Endothelial cell of umbilical vein (primary cell): ENCODE measurements at regions not wholly inside any gene's neighbourhood (a gene's known extent, or its start where the extent isn't known, plus 50 kb on each side); places are given as distances from the start of the nearest gene placed in this dataset.

ENCODE experiments used
- BruUV-seq: library from RNA; stranded (reverse); fragments of 400-500 nt; replicated peaks from 2 replicates; lab custom pipeline; 2021; lab: Mats Ljungman, UMichigan
- CTCF ChIA-PET: fragments of 300-600, 350-600 bp; sonication (Branson Sonifier 250); formaldehyde crosslinking; loops from one replicate; lab custom pipeline; 2021; ENCODE audit warnings: antibody characterized with exemption, inconsistent platforms; lab: Charles Lee
- POLR2A ChIA-PET: fragments of 300-600, 350-600 bp; sonication (Branson Sonifier 250); formaldehyde crosslinking; loops from one replicate; lab custom pipeline; 2021; ENCODE audit warnings: antibody characterized with exemption, inconsistent platforms; lab: Charles Lee
- DNase-seq: peaks from one replicate; pipeline ENCODE4 v3.0.0-alpha.2; 2011; ENCODE audit warnings: low read depth, low spot score
- FAIRE-seq: peaks from 2 replicates; lab custom pipeline; 2011; peaks lifted over from hg19 to GRCh38; lab: Jason Lieb, UNC
- H2AFZ ChIP-seq: 2 replicates; pipeline ENCODE4 v1.6.0; 2012; ENCODE audit warnings: low read depth, low read length, control low read depth, inconsistent platforms
- H3K27ac ChIP-seq: 2 replicates; pipeline ENCODE4 v1.5.1; 2011; ENCODE audit warnings: low read depth, mild to moderate bottlenecking, control low read depth, low read length, moderate library complexity; ENCODE audit not compliant: insufficient read depth
- H3K27me3 ChIP-seq, 2 experiments: 2 replicates each; pipeline versions ENCODE4 v1.6.0 to v1.6.1; 2011; ENCODE audit warnings: low read length in 2 of 2, mixed read lengths in 1 of 2; ENCODE audit not compliant: control insufficient read depth in 2 of 2, insufficient read depth in 2 of 2
- H3K36me3 ChIP-seq, 2 experiments: 2 replicates in 1 of 2; 3 replicates in 1 of 2; pipeline ENCODE4 v1.5.1; 2011; ENCODE audit warnings: low read length in 2 of 2, mild to moderate bottlenecking in 1 of 2, moderate library complexity in 1 of 2; ENCODE audit not compliant: control insufficient read depth in 2 of 2, insufficient read depth in 2 of 2; ENCODE audit errors: extremely low read depth in 1 of 2
- H3K4me1 ChIP-seq: 3 replicates; pipeline ENCODE4 v1.5.1; 2011; ENCODE audit warnings: mild to moderate bottlenecking, low read length; ENCODE audit not compliant: control insufficient read depth, insufficient read depth; ENCODE audit errors: extremely low read depth
- H3K4me2 ChIP-seq: 2 replicates; pipeline ENCODE4 v1.6.1; 2011; ENCODE audit warnings: low read length, control low read depth, mixed read lengths; ENCODE audit not compliant: insufficient read depth
- H3K4me3 ChIP-seq, 3 experiments: fragments of 200-600 bp in 1 of 3; sonication (generic), shearing (Covaris generic) in 1 of 3; replicated peaks in 1 of 3; 2 replicates each; pipeline ENCODE4 v1.5.1; 2011 to 2016; ENCODE audit warnings: control low read depth in 3 of 3, low read length in 3 of 3, mild to moderate bottlenecking in 2 of 3, inconsistent platforms in 1 of 3, low read depth in 1 of 3, moderate library complexity in 1 of 3; ENCODE audit not compliant: insufficient read depth in 1 of 3
- H3K79me2 ChIP-seq: 2 replicates; pipeline ENCODE4 v1.6.0; 2012; ENCODE audit warnings: low read length, inconsistent platforms; ENCODE audit not compliant: control insufficient read depth, insufficient read depth
- H3K9ac ChIP-seq: replicated peaks from 2 replicates; pipeline ENCODE3; 2011; ENCODE audit warnings: low read length, control low read depth; ENCODE audit not compliant: insufficient read depth; ENCODE audit errors: extremely low read depth
- H3K9me1 ChIP-seq: replicated peaks from 3 replicates; pipeline ENCODE4 v1.6.0; 2011; ENCODE audit warnings: mild to moderate bottlenecking, low read length; ENCODE audit not compliant: control insufficient read depth, insufficient read depth; ENCODE audit errors: extremely low read depth
- H3K9me3 ChIP-seq: replicated peaks from 2 replicates; pipeline ENCODE4 v1.5.1; 2012; ENCODE audit warnings: low read length, inconsistent platforms; ENCODE audit not compliant: control insufficient read depth, insufficient read depth
- H4K20me1 ChIP-seq: replicated peaks from 2 replicates; pipeline ENCODE3; 2011; ENCODE audit warnings: mild to moderate bottlenecking, low read length; ENCODE audit not compliant: control insufficient read depth, insufficient read depth; ENCODE audit errors: extremely low read depth
- EZH2 ChIP-seq: IDR thresholded peaks from 2 replicates; pipeline ENCODE4 v1.6.1; 2012; ENCODE audit warnings: borderline replicate concordance, low read depth, mild to moderate bottlenecking, moderate library complexity, low read length, inconsistent platforms; ENCODE audit not compliant: severe bottlenecking
- FOS ChIP-seq: IDR thresholded peaks from 2 replicates; pipeline ENCODE4 v1.6.1; 2011; ENCODE audit warnings: mild to moderate bottlenecking, low read length, moderate library complexity, borderline replicate concordance; ENCODE audit not compliant: insufficient read depth
- GATA2 ChIP-seq: IDR thresholded peaks from 2 replicates; pipeline ENCODE4 v1.7.0; 2011; ENCODE audit warnings: low read depth, mild to moderate bottlenecking, moderate library complexity, mixed read lengths, low read length; ENCODE audit not compliant: insufficient read length, insufficient read depth
- JUN ChIP-seq: IDR thresholded peaks from 2 replicates; pipeline ENCODE4 v1.6.1; 2011; ENCODE audit warnings: borderline replicate concordance, low read depth; ENCODE audit not compliant: insufficient read length, insufficient read depth
- MYC ChIP-seq: IDR thresholded peaks from one replicate; pipeline ENCODE4 v1.6.1; 2011; ENCODE audit warnings: mild to moderate bottlenecking, low read depth, low read length
- POLR2A ChIP-seq: IDR thresholded peaks from 2 replicates; pipeline ENCODE4 v1.6.1; 2012; ENCODE audit warnings: low read depth, mild to moderate bottlenecking, control low read depth, low read length
- POLR2AphosphoS5 ChIP-seq: IDR thresholded peaks from 2 replicates; pipeline ENCODE4 v1.6.1; 2012; ENCODE audit warnings: low read depth, mild to moderate bottlenecking, control low read depth, low read length, moderate library complexity; ENCODE audit not compliant: insufficient read depth
- dilution Hi-C: fragments of 300-500 bp; cut with MboI; formaldehyde crosslinking; loops from one replicate; pipeline ENCODE4 v1.15.0; 2019; ENCODE audit warnings: low sequenced_read_pairs; ENCODE audit not compliant: extremely low pct_ligation_motif_present
- intact Hi-C: fragments of 100-400 bp; cut with micrococcal nuclease; formaldehyde crosslinking; loops from one replicate; pipeline ENCODE4 v1.10.0; 2022
- TF ChIP-seq, protein P1 (sequence below): IDR thresholded peaks from 2 replicates; pipeline ENCODE4 v1.6.1; 2011; ENCODE audit not compliant: insufficient read depth, insufficient read length
- TF ChIP-seq, protein P2 (sequence below), 2 donors: IDR thresholded peaks; 1 replicate in 1 of 2; 2 replicates in 1 of 2; pipeline ENCODE4 v1.5.1; 2011; ENCODE audit warnings: low read length in 2 of 2, mild to moderate bottlenecking in 2 of 2, moderate library complexity in 2 of 2, control low read depth in 1 of 2, inconsistent platforms in 1 of 2, low read depth in 1 of 2; ENCODE audit not compliant: insufficient read depth in 1 of 2; ENCODE audit errors: extremely low read depth in 1 of 2

DNA sequence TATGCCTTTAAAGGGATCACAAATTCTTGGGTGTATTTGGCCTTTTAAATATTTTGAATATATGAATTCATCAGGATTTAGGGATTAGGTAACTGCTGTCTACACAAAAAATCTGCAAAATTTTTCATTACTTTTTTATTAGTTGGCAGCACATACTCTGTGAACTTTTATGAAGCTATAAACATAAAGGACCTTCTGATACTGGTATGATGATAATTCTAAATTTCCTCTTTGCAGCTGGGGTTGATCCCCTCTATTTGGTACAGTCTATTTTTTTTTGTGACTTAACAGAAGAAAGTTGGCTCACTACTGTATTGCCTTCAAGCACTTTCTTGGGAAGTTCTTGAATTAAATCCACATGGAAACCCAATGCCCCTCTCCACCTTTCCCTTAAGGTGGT, 416.1 kb downstream of the LMO4 start:
- Histone ChIP-seq H3K79me2 (no peaks in the 10 kb centered on the region), H3K4me3 (no peak overlapping the region), H2AFZ (no peak overlapping the region), H4K20me1 (no peaks in the 10 kb centered on the region), H3K27ac (no peak overlapping the region), H3K9me3 (no peaks in the 10 kb centered on the region), H3K4me2 (no peak overlapping the region), H3K4me1 (no peaks in the 10 kb centered on the region), H3K36me3 (no peaks in the 10 kb centered on the region), H3K9me1 (no peaks in the 10 kb centered on the region), H3K9ac (no peak overlapping the region), H3K27me3 (no peaks in the 10 kb centered on the region)
- FAIRE-seq = no peak
- CTCF ChIA-PET = no interaction called here
- POLR2A ChIA-PET = no interaction called here
- BruUV-seq = no TSS peak
- intact Hi-C loops = no loop called here
- no peak for TF ChIP-seq EZH2
- TF ChIP-seq POLR2A = no peak
- TF ChIP-seq GATA2 = no peak
- no peak for TF ChIP-seq JUN
- TF ChIP-seq, protein P1, sequence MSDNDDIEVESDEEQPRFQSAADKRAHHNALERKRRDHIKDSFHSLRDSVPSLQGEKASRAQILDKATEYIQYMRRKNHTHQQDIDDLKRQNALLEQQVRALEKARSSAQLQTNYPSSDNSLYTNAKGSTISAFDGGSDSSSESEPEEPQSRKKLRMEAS = no peak
- no peak for TF ChIP-seq MYC
- TF ChIP-seq FOS = no peak
- TF ChIP-seq POLR2AphosphoS5 = no peak
- TF ChIP-seq, protein P2, sequence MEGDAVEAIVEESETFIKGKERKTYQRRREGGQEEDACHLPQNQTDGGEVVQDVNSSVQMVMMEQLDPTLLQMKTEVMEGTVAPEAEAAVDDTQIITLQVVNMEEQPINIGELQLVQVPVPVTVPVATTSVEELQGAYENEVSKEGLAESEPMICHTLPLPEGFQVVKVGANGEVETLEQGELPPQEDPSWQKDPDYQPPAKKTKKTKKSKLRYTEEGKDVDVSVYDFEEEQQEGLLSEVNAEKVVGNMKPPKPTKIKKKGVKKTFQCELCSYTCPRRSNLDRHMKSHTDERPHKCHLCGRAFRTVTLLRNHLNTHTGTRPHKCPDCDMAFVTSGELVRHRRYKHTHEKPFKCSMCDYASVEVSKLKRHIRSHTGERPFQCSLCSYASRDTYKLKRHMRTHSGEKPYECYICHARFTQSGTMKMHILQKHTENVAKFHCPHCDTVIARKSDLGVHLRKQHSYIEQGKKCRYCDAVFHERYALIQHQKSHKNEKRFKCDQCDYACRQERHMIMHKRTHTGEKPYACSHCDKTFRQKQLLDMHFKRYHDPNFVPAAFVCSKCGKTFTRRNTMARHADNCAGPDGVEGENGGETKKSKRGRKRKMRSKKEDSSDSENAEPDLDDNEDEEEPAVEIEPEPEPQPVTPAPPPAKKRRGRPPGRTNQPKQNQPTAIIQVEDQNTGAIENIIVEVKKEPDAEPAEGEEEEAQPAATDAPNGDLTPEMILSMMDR (IDR thresholded peaks at IDR 0.05; ENCODE audit: extremely low read depth in 1 of 2, insufficient read depth in 1 of 2, low read depth in 1 of 2, low read length in 2 of 2) = no peak
- DNase-seq = no peak
- dilution Hi-C loops = no loop called here
